SU-DHL-6 (cell line): ENCODE measurements at regions not wholly inside any gene's neighbourhood (a gene's known extent, or its start where the extent isn't known, plus 50 kb on each side); places are given as distances from the start of the nearest gene placed in this dataset.

Source experiments
- EZH2phosphoT487 ChIP-seq: fragments of 200-600 bp; sonication (generic), shearing (Covaris generic); conservative IDR thresholded peaks from 2 replicates; pipeline ENCODE4 v1.6.1; 2018; ENCODE audit warnings: mild to moderate bottlenecking, antibody characterized with exemption, low read length, moderate library complexity, mixed read lengths
- TF ChIP-seq, protein P1 (sequence below): fragments of 200-600 bp; sonication (generic); IDR thresholded peaks from one replicate; pipeline ENCODE4 v1.5.1; 2017; ENCODE audit warnings: antibody characterized with exemption, mild to moderate bottlenecking, low read length, moderate library complexity; ENCODE audit not compliant: insufficient read depth, poor library complexity, severe bottlenecking

DNA sequence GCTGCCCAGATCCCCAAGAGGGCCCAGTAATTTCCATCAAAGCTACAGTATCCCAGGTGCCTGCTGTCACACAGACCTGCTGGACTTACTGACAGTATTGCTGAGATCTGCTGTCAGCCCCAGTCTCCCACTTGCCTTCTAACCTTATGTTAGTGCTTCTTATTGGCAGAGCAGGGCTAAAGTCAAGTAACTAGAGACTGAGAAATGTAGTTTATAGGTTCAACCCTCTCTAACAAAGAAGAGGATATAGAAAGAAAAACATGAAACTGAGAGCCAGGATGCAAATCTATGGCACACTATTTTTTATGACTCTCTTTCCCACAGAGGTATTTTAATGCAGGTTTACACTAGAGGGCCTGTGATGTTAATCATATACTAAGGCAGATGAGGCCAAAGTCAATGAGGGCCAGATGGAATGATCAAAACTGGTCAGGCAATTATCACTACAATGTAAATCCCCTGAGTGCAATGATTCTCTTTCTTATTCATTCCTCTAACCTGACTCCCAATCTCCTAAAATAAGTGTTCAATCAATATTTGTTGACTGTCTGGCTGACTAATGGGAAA is 781.9 kb downstream of the VRK1 start:
- TF ChIP-seq, protein P1, sequence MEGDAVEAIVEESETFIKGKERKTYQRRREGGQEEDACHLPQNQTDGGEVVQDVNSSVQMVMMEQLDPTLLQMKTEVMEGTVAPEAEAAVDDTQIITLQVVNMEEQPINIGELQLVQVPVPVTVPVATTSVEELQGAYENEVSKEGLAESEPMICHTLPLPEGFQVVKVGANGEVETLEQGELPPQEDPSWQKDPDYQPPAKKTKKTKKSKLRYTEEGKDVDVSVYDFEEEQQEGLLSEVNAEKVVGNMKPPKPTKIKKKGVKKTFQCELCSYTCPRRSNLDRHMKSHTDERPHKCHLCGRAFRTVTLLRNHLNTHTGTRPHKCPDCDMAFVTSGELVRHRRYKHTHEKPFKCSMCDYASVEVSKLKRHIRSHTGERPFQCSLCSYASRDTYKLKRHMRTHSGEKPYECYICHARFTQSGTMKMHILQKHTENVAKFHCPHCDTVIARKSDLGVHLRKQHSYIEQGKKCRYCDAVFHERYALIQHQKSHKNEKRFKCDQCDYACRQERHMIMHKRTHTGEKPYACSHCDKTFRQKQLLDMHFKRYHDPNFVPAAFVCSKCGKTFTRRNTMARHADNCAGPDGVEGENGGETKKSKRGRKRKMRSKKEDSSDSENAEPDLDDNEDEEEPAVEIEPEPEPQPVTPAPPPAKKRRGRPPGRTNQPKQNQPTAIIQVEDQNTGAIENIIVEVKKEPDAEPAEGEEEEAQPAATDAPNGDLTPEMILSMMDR: no peak
- TF ChIP-seq EZH2phosphoT487: no peak
